GM06990 (cell line): ENCODE measurements at regions not wholly inside any gene's neighbourhood (a gene's known extent, or its start where the extent isn't known, plus 50 kb on each side); places are given as distances from the start of the nearest gene placed in this dataset.

Experiments used
- DNase-seq: peaks from one replicate; pipeline ENCODE4 v3.0.0-alpha.2; 2011; ENCODE audit not compliant: insufficient read length; ENCODE audit errors: extremely low read depth
- H3K27me3 ChIP-seq: replicated peaks from 2 replicates; pipeline ENCODE4 v1.6.0; 2011; ENCODE audit warnings: low read length; ENCODE audit not compliant: control insufficient read depth, insufficient read depth
- H3K36me3 ChIP-seq: 2 replicates; pipeline ENCODE4 v1.5.1; 2011; ENCODE audit warnings: low read length; ENCODE audit not compliant: control insufficient read depth, insufficient read depth
- H3K4me3 ChIP-seq: replicated peaks from 2 replicates; pipeline ENCODE4 v1.5.1; 2011; ENCODE audit warnings: low read depth, mild to moderate bottlenecking, control low read depth, low read length
- TF ChIP-seq, protein P1 (sequence below): IDR thresholded peaks from 2 replicates; pipeline ENCODE4 v1.5.1; 2011; ENCODE audit warnings: low read length, control low read depth, mild to moderate bottlenecking, inconsistent platforms; ENCODE audit not compliant: insufficient read depth, poor library complexity, severe bottlenecking

DNA sequence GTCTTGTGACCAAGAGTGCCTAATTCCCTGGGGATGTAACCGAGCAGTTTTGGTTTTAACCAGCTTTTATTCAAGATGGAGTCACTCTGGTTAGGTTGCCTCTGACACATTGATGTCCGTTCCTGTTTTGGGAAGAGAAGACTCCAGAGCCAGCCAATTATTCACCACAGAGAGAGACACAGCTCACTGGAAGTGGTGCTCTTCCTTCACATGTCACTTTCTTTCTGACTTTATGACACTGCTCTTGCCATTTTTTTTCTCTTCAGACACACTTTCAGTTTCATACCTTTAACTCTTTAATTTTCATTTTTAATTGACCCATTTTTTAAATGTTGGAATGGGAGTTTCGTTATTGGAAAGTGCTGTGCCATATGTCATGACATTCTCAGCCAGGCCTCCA is 418.4 kb upstream of the FSTL5 start:
- DNase-seq, result no peak
- H3K36me3 ChIP-seq, result no peaks in the 10 kb centered on the region
- H3K27me3 ChIP-seq, result no peaks in the 10 kb centered on the region
- no peak overlapping the region for H3K4me3 ChIP-seq
- TF ChIP-seq, protein P1, sequence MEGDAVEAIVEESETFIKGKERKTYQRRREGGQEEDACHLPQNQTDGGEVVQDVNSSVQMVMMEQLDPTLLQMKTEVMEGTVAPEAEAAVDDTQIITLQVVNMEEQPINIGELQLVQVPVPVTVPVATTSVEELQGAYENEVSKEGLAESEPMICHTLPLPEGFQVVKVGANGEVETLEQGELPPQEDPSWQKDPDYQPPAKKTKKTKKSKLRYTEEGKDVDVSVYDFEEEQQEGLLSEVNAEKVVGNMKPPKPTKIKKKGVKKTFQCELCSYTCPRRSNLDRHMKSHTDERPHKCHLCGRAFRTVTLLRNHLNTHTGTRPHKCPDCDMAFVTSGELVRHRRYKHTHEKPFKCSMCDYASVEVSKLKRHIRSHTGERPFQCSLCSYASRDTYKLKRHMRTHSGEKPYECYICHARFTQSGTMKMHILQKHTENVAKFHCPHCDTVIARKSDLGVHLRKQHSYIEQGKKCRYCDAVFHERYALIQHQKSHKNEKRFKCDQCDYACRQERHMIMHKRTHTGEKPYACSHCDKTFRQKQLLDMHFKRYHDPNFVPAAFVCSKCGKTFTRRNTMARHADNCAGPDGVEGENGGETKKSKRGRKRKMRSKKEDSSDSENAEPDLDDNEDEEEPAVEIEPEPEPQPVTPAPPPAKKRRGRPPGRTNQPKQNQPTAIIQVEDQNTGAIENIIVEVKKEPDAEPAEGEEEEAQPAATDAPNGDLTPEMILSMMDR, result no peak

DNA sequence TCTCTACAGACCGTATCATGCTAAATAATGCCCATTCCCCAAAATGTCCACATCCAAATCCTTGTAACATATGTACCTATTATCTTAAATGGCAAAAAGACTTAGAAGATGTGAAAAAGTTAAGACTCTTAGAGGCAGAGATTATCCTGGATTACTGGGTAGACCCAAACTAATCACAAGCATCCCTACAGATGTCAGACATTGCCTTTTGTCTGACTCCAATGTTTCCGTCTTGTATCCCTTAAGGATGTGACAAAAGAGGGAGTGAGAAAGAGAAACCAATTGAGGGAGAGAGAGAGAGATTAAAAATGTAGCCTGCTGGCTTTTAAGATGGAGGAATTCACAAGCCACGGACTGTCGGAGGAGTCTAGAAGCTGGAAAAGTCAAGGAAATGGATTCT is 401.9 kb upstream of the FSTL5 start:
- TF ChIP-seq, protein P1, result no peak
- no peak for DNase-seq
- H3K27me3 ChIP-seq, result no peaks in the 10 kb centered on the region
- H3K36me3 ChIP-seq, result no peaks in the 10 kb centered on the region
- H3K4me3 ChIP-seq, result no peak overlapping the region

DNA sequence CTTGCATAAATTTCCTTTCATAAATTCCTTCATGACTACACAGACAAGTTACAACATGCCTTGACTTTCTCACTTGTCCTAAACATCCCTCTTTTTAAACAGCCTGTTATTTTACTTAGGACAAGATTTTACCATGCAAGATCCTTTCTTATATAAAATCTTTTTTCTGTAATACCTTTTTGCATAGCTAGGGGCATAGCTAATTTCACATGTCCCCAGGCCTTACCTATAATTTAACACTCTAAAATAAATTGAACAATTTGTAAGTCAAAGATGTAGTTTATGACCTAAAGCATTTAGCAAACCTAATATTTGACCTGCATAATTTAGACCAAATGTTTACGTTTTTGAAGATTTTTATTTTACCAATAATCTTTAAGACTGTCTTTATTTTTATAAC is 396.3 kb upstream of the FSTL5 start:
- Histone ChIP-seq H3K27me3 (no peaks in the 10 kb centered on the region), H3K36me3 (no peaks in the 10 kb centered on the region), H3K4me3 (no peak overlapping the region)
- no peak for DNase-seq
- TF ChIP-seq, protein P1, result no peak

DNA sequence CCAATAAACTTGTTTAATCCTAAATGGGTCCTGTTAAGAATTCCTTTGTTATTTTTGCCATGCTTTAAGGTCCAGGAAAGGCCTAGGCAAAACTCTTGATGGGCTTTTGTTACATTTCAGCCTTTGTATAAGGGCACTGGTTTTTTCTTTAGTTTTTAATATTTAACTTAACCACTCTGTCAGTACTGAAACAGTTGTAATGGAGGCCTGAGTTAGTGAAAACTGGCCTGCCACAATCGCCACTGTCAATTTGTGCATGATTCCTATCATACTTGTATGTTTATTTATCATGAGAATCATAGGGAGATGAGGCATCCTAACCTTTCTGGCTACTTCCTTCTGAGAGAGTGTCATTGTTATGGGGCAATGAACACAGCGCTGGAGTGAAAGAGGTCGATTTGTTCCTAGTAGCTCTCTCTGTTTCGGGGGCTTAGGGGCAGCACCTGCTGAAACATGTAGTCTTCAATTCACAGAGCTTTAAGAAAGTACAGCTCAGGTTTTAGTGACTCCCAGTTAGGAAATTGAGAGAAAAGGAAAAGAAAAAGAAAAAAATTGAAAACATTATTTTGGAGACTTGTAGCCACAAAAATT is 393.8 kb upstream of the FSTL5 start:
- Histone ChIP-seq H3K27me3 (no peaks in the 10 kb centered on the region), H3K36me3 (no peaks in the 10 kb centered on the region), H3K4me3 (no peak overlapping the region)
- DNase-seq, result no peak
- TF ChIP-seq, protein P1, result no peak

DNA sequence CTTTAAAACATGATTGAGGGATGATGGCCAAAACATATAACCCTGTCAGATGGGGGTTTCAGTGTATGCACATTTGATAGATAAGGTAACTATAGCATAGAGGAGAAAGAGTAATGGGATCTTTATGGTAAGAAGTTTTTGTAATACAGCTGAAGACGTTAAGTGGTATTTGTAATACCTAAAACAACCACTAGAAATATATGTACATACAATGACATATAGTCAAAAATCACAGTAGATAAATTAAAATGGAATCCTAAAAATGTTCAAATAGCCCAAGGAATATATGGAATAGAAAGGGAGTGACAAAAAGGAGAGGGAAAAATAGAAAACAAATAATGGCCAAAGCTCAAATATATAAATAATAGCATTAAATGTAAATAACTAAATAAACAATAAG is 371.3 kb upstream of the FSTL5 start:
- no peaks in the 10 kb centered on the region for H3K36me3 ChIP-seq
- DNase-seq, result no peak
- no peak overlapping the region for H3K4me3 ChIP-seq
- no peaks in the 10 kb centered on the region for H3K27me3 ChIP-seq
- TF ChIP-seq, protein P1, result no peak

DNA sequence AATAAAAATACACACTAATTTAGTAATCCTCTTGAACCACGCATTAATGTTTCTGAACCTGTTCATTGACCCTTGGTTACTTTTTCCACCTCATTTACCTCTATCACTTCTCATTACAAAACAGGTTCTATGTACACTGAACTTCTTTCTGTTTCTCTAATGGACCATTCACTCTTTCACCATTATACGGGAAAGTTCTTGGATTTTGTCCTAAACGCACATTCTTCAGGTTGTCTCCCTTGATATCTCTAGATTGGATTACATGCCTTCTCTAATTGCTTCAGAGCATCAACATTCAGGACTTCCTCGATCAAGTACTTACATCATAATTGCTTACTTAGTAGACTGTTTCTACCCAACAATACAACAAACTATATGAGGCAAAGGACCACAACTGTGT is 359.4 kb upstream of the FSTL5 start:
- TF ChIP-seq, protein P1, result no peak
- no peak for DNase-seq
- H3K4me3 ChIP-seq, result no peak overlapping the region
- no peaks in the 10 kb centered on the region for H3K36me3 ChIP-seq
- no peaks in the 10 kb centered on the region for H3K27me3 ChIP-seq
